GM10266 (cell line): ENCODE measurements at regions not wholly inside any gene's neighbourhood (a gene's known extent, or its start where the extent isn't known, plus 50 kb on each side); places are given as distances from the start of the nearest gene placed in this dataset.

Source experiments
- DNase-seq: peaks from one replicate; pipeline ENCODE4 v3.0.0; 2012; ENCODE audit errors: extremely low spot score
- TF ChIP-seq, protein P1 (sequence below): IDR thresholded peaks from 2 replicates; pipeline ENCODE4 v1.5.1; 2012; ENCODE audit warnings: mild to moderate bottlenecking, low read depth; ENCODE audit not compliant: control insufficient read depth, insufficient read depth; ENCODE audit errors: missing control alignments

DNA sequence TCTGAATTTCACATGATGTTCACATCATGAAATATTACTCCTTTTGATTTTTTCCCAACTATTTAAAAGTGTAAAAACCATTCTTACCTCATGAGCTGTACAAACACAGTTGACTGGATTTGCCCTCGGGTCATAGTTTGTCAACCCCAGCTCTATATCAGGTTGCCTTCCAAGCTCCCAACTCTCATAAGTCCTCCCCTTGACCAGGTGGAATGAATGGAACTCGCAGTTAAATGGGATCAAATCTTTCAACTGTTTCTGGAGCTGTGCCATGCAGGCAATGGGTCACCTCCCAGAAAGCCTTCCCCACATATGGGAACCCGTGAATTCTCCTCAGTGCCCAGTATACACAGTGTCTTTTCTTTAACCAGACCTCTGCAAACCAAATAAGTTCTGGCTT lies 169.8 kb upstream of the FOXD3 start:
- no peak for DNase-seq
- TF ChIP-seq, protein P1, sequence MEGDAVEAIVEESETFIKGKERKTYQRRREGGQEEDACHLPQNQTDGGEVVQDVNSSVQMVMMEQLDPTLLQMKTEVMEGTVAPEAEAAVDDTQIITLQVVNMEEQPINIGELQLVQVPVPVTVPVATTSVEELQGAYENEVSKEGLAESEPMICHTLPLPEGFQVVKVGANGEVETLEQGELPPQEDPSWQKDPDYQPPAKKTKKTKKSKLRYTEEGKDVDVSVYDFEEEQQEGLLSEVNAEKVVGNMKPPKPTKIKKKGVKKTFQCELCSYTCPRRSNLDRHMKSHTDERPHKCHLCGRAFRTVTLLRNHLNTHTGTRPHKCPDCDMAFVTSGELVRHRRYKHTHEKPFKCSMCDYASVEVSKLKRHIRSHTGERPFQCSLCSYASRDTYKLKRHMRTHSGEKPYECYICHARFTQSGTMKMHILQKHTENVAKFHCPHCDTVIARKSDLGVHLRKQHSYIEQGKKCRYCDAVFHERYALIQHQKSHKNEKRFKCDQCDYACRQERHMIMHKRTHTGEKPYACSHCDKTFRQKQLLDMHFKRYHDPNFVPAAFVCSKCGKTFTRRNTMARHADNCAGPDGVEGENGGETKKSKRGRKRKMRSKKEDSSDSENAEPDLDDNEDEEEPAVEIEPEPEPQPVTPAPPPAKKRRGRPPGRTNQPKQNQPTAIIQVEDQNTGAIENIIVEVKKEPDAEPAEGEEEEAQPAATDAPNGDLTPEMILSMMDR: no peak

DNA sequence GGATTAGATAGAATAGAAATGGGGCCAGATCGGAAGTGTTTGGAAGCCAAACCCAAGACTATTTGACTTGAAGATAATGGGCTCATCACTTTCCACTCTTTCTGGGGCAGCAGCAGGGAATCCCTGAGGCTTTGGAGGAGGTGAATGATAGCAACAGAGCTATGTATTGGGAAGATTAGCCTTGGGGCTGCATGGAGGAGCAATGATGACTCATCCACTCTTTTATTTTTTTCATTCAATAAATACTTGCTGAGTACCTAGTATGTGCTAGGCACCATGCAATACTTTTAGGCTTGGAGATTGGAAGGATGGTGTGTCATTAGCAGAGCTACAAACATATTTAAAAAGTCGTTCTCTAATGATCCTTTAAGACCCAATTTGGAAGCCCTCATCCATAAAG lies 166.9 kb upstream of the FOXD3 start:
- no peak for DNase-seq
- TF ChIP-seq, protein P1: no peak

DNA sequence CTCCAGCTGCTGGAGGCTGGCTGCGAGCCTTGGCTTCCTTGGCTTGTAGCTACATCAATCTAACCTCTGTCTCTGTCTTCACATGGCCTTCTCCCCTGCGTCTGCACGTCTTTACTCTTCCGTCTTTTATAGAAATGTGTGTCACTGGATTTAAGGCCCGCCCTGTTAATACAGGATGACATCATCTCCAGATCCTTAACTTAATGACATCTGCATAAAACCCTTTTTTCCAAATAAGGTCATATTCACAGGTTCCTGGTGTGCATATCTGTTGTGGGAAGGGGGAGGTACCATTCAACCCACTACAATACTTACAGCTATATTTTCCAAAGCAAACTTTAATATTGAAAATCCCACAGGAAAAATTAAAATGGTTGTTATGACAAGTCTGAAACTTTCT lies 165.3 kb upstream of the FOXD3 start:
- DNase-seq: no peak
- TF ChIP-seq, protein P1: no peak

DNA sequence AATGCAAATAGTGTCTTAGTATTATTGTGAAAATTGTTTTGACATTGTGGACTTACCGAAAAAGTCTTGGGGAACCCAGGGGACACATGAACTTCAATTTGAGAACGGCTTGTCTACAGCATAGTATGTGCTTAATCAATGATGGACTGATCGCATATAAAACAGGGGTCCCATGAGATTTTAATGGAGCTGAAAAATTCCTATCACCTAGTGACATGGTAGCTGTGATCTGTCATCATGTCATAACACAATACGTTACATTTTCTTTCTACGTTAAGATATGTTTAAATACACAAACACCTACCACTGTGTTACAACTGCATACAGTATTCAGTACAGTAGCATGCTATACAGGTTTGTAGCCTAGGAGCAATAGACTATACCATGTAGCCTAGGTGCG lies 153.3 kb upstream of the FOXD3 start:
- TF ChIP-seq, protein P1: no peak
- DNase-seq: no peak

DNA sequence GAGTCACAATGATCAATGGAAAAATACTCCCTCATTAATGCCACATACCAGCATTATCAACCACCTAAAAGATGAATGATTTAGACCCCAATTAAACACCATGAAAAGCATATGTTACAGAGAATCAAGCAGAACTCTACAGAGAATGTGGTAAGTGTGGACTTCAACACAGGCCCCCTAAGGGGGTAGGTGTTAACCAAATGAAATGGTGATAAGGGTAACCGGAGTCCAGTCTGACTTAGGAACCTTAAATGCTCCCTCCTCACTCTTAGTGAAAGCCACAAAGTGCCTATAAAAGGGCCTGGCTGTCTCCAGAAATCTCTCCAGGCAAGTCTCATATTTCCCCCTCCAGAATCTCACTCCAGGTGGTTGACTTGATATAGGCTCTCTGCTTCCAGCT lies 149.2 kb upstream of the FOXD3 start:
- TF ChIP-seq, protein P1: no peak
- no peak for DNase-seq

DNA sequence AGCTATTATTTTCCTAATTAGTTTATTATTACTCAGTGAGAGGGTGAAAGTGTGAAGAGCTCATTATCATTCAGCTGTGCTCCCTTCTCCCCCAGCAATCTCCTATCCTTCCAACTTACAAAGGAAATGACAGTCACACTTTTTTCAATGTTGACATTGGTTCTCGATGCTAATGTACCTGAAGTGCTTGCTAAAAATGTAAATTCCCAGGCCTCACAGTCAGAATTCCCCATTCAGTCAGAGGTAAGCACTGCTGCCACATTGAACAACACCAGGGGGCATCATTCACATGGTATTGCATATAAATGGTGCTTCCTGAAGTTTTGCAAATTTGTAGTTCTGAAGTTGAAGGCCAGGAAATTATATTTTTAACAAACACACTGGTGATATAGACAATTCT lies 132.7 kb upstream of the FOXD3 start:
- TF ChIP-seq, protein P1: no peak
- DNase-seq: no peak

DNA sequence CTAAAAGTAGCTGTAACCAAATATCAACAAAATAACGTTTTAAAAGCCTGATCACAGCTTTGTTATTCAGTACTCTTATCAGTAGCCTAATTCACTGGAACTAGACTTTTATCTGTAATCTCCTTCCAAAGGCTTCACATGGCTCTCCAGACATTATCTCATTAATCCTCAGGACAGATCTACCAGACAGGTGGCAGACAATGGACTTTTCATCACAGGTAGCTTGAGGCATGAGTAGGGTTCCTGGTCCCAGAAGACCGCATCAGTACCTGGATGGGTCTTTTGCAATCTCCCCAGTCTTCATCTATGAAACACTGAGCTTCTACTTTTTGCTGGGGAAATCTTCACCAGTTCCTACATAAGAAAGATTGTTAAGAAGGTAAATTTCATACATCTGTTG lies 132.2 kb upstream of the FOXD3 start:
- DNase-seq: no peak
- TF ChIP-seq, protein P1: no peak
